Breast epithelium (tissue), 3 donors: ENCODE measurements at regions not wholly inside any gene's neighbourhood (a gene's known extent, or its start where the extent isn't known, plus 50 kb on each side); places are given as distances from the start of the nearest gene placed in this dataset.
"Not testable (repeated sequence)": the region's sequence is repeated elsewhere in the genome, so short reads cannot be mapped to it uniquely, and the experiment has no call there.

Source experiments
- POLR2A ChIP-seq: fragments of 450-650 bp; IDR thresholded peaks from one replicate; pipeline ENCODE4 v1.6.1; 2016; ENCODE audit warnings: antibody characterized with exemption, mild to moderate bottlenecking, moderate library complexity
- POLR2AphosphoS5 ChIP-seq, 3 donors: sonication (generic); formaldehyde crosslinking; IDR thresholded peaks; one replicate each; pipeline ENCODE4 v1.6.1; 2017; ENCODE audit warnings: antibody characterized with exemption in 3 of 3
- TF ChIP-seq, protein P1 (sequence below), 3 donors: fragments of 450-650 bp; IDR thresholded peaks; one replicate each; pipeline ENCODE4 v1.5.1; 2016 to 2017; ENCODE audit warnings: antibody characterized with exemption in 3 of 3, mild to moderate bottlenecking in 3 of 3, moderate library complexity in 3 of 3

DNA sequence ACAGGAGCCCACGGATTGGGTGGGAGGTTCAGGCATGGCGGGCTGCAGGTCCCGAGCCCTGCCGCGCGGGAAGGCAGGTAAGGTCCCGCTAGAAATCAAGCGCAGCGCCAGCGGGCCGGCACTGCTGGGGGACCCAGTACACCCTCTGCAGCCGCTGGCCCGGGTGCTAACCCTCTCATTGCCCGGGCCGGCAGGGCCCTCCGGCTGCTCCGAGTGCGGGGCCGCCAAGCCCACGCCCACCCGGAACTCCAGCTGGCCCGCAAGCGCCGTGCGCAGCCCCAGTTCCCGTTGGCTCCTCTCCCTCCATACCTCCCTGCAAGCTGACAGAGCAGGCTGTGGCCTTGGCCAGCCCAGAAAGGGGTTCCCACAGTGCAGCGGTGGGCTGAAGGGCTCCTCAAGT lies 156.8 kb upstream of the GIMD1 start:
- TF ChIP-seq, protein P1, sequence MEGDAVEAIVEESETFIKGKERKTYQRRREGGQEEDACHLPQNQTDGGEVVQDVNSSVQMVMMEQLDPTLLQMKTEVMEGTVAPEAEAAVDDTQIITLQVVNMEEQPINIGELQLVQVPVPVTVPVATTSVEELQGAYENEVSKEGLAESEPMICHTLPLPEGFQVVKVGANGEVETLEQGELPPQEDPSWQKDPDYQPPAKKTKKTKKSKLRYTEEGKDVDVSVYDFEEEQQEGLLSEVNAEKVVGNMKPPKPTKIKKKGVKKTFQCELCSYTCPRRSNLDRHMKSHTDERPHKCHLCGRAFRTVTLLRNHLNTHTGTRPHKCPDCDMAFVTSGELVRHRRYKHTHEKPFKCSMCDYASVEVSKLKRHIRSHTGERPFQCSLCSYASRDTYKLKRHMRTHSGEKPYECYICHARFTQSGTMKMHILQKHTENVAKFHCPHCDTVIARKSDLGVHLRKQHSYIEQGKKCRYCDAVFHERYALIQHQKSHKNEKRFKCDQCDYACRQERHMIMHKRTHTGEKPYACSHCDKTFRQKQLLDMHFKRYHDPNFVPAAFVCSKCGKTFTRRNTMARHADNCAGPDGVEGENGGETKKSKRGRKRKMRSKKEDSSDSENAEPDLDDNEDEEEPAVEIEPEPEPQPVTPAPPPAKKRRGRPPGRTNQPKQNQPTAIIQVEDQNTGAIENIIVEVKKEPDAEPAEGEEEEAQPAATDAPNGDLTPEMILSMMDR (IDR thresholded peaks at IDR 0.05), result not testable (repeated sequence)
- not testable (repeated sequence) for TF ChIP-seq POLR2A; POLR2AphosphoS5 (IDR thresholded peaks at IDR 0.05)
